Activated CD8-positive, alpha-beta memory T cell treated with anti-CD3 and anti-CD28 coated beads, Interleukin-2, amount 50 U/mL, for 4 hours (primary cell): ENCODE measurements at regions not wholly inside any gene's neighbourhood (a gene's known extent, or its start where the extent isn't known, plus 50 kb on each side); places are given as distances from the start of the nearest gene placed in this dataset.
"Not testable (repeated sequence)": the region's sequence is repeated elsewhere in the genome, so short reads cannot be mapped to it uniquely, and the experiment has no call there.

ENCODE experiments used
- DNase-seq: peaks from one replicate; pipeline ENCODE4 v3.0.0-alpha.2; 2020

GRCh38 chr18:47658498-47658897 is 272.0 kb downstream of the SMAD2 start:
- no peak for DNase-seq

GRCh38 chr18:47654988-47655387 is 275.5 kb downstream of the SMAD2 start:
- DNase-seq = no peak

GRCh38 chr18:47644896-47645295 is 285.6 kb downstream of the SMAD2 start:
- no peak for DNase-seq

- not testable (repeated sequence) for DNase-seq
Measured at GRCh38 chr18:47637551-47637950, 292.9 kb downstream of the SMAD2 start.

- DNase-seq = no peak
Measured at GRCh38 chr18:47635416-47635815, 295.0 kb downstream of the SMAD2 start.

- DNase-seq = no peak
Measured at GRCh38 chr18:47632970-47633635, 297.4 kb downstream of the SMAD2 start.

- DNase-seq = no peak
Measured at GRCh38 chr18:47628893-47629292, 301.6 kb downstream of the SMAD2 start.

GRCh38 chr18:47628240-47628781 is 302.1 kb downstream of the SMAD2 start:
- DNase-seq = no peak

- no peak for DNase-seq
Measured at GRCh38 chr18:47627030-47627429, 303.4 kb downstream of the SMAD2 start.

GRCh38 chr18:47619771-47620448 is 310.5 kb downstream of the SMAD2 start:
- no peak for DNase-seq

GRCh38 chr18:47618758-47619157 is 311.7 kb downstream of the SMAD2 start:
- DNase-seq = no peak

- no peak for DNase-seq
Measured at GRCh38 chr18:47615043-47615442, 315.4 kb downstream of the SMAD2 start.

GRCh38 chr18:47613929-47614328 is 316.5 kb downstream of the SMAD2 start:
- DNase-seq = no peak

- no peak for DNase-seq
Measured at GRCh38 chr18:47611649-47612048, 318.8 kb downstream of the SMAD2 start.

- no peak for DNase-seq
Measured at GRCh38 chr18:47606526-47606925, 323.9 kb downstream of the SMAD2 start.

- DNase-seq = no peak
Measured at GRCh38 chr18:47605093-47605492, 325.4 kb downstream of the SMAD2 start.

GRCh38 chr18:47604021-47604420 is 326.4 kb downstream of the SMAD2 start:
- no peak for DNase-seq

- no peak for DNase-seq
Measured at GRCh38 chr18:47603158-47603557, 327.3 kb downstream of the SMAD2 start.

- no peak for DNase-seq
Measured at GRCh38 chr18:47602273-47602897, 328.1 kb downstream of the SMAD2 start.

GRCh38 chr18:47601581-47602272 is 328.7 kb downstream of the SMAD2 start:
- no peak for DNase-seq

GRCh38 chr18:47595831-47596501 is 334.5 kb downstream of the SMAD2 start:
- no peak for DNase-seq

GRCh38 chr18:47594621-47595086 is 335.8 kb downstream of the SMAD2 start:
- DNase-seq = no peak
